T-helper 2 cell treated with Interferon-gamma antibody and Interleukin-4, amounts not matched to agents 100 ng/mL and 5 ng/mL, for 36 hours (primary cell): ENCODE measurements at regions not wholly inside any gene's neighbourhood (a gene's known extent, or its start where the extent isn't known, plus 50 kb on each side); places are given as distances from the start of the nearest gene placed in this dataset.
"Not testable (repeated sequence)": the region's sequence is repeated elsewhere in the genome, so short reads cannot be mapped to it uniquely, and the experiment has no call there.

ENCODE experiments used
- intact Hi-C: fragments of 100-400 bp; cut with micrococcal nuclease; formaldehyde crosslinking; loops from one replicate; pipeline ENCODE4 v1.15.1; 2023

- intact Hi-C loops: no loop called here
Measured at GRCh38 chr3:13197281-13197680, 124.1 kb upstream of the IQSEC1 start.

- intact Hi-C loops: no loop called here
Measured at GRCh38 chr3:13195374-13195773, 122.1 kb upstream of the IQSEC1 start.

- intact Hi-C loops: no loop called here
Measured at GRCh38 chr3:13194285-13195209, 121.3 kb upstream of the IQSEC1 start.

- intact Hi-C loops: no loop called here
Measured at GRCh38 chr3:13193320-13194284, 120.4 kb upstream of the IQSEC1 start.

- intact Hi-C loops: no loop called here
Measured at GRCh38 chr3:13192471-13193213, 119.4 kb upstream of the IQSEC1 start.

- intact Hi-C loops: no loop called here
Measured at GRCh38 chr3:13191016-13191415, 117.8 kb upstream of the IQSEC1 start.

- intact Hi-C loops: no loop called here
Measured at GRCh38 chr3:13190378-13190765, 117.1 kb upstream of the IQSEC1 start.

- intact Hi-C loops: no loop called here
Measured at GRCh38 chr3:13189639-13190377, 116.6 kb upstream of the IQSEC1 start.

GRCh38 chr3:13188975-13189374 is 115.7 kb upstream of the IQSEC1 start:
- intact Hi-C loops: no loop called here

- intact Hi-C loops: no loop called here
Measured at GRCh38 chr3:13188181-13188779, 115.1 kb upstream of the IQSEC1 start.

- intact Hi-C loops: no loop called here
Measured at GRCh38 chr3:13187593-13187992, 114.4 kb upstream of the IQSEC1 start.

GRCh38 chr3:13186435-13186815 is 113.2 kb upstream of the IQSEC1 start:
- intact Hi-C loops: no loop called here

GRCh38 chr3:13185737-13186434 is 112.7 kb upstream of the IQSEC1 start:
- intact Hi-C loops: no loop called here

GRCh38 chr3:13179582-13180210 is 106.5 kb upstream of the IQSEC1 start:
- intact Hi-C loops: not testable (repeated sequence)

- intact Hi-C loops: no loop called here
Measured at GRCh38 chr3:13179181-13179580, 106.0 kb upstream of the IQSEC1 start.

GRCh38 chr3:13178107-13178506 is 104.9 kb upstream of the IQSEC1 start:
- intact Hi-C loops: no loop called here

GRCh38 chr3:13177641-13178040 is 104.4 kb upstream of the IQSEC1 start:
- intact Hi-C loops: no loop called here

GRCh38 chr3:13177236-13177635 is 104.0 kb upstream of the IQSEC1 start:
- intact Hi-C loops: no loop called here

- intact Hi-C loops: no loop called here
Measured at GRCh38 chr3:13176445-13176844, 103.2 kb upstream of the IQSEC1 start.
